Prostate gland (tissue), 2 donors: ENCODE measurements at regions not wholly inside any gene's neighbourhood (a gene's known extent, or its start where the extent isn't known, plus 50 kb on each side); places are given as distances from the start of the nearest gene placed in this dataset.
A peak's percentile ranks its signal among the peaks of the same experiment; 100 is the strongest.

Experiments used
- DNase-seq: peaks from one replicate; pipeline ENCODE4 v3.0.0-alpha.2; 2019; ENCODE audit warnings: low spot score
- H3K27ac ChIP-seq, 2 donors: fragments of 200-600 bp; sonication (generic); 2 replicates each; pipeline ENCODE4 v1.5.1; 2017 to 2019
- H3K27me3 ChIP-seq: fragments of 200-600 bp; sonication (generic); replicated peaks from 2 replicates; pipeline ENCODE4 v1.5.1; 2019; ENCODE audit not compliant: insufficient read depth
- H3K36me3 ChIP-seq, 2 donors: fragments of 200-600 bp; sonication (generic); 1 replicate in 1 of 2; 2 replicates in 1 of 2; pipeline versions ENCODE4 v1.5.1 to v1.8.1; 2017 to 2019
- H3K4me1 ChIP-seq: fragments of 200-600 bp; sonication (generic); replicated peaks from 2 replicates; pipeline ENCODE4 v1.5.1; 2019
- H3K4me3 ChIP-seq, 2 donors: fragments of 200-600 bp; sonication (generic); 2 replicates each; pipeline ENCODE4 v1.5.1; 2017 to 2019
- H3K9me3 ChIP-seq: fragments of 200-600 bp; sonication (generic); 2 replicates; pipeline ENCODE4 v1.5.1; 2017
- CTCF ChIP-seq, 4 experiments: fragments of 200-600 bp in 2 of 4; fragments of 450-650 bp in 2 of 4; sonication (generic) in 2 of 4; IDR thresholded peaks; 1 replicate in 3 of 4; 2 replicates in 1 of 4; pipeline ENCODE4 v1.5.1; 2016 to 2019; ENCODE audit warnings: antibody characterized with exemption in 4 of 4, mild to moderate bottlenecking in 2 of 4, moderate library complexity in 2 of 4
- POLR2A ChIP-seq: fragments of 450-650 bp; IDR thresholded peaks from one replicate; pipeline ENCODE4 v1.6.1; 2016; ENCODE audit warnings: antibody characterized with exemption, mild to moderate bottlenecking
- POLR2AphosphoS5 ChIP-seq: sonication (generic); formaldehyde crosslinking; IDR thresholded peaks from one replicate; pipeline ENCODE4 v1.6.1; 2017; ENCODE audit warnings: antibody characterized with exemption
- WGBS: methylation state at CpG from one replicate; pipeline ENCODE4 v1.1.5; 2018; 5-methylcytosine and 5-hydroxymethylcytosine counted together
- intact Hi-C: fragments of 100-400 bp; cut with DNase I; formaldehyde crosslinking; loops from one replicate; pipeline ENCODE4 v1.14.2; 2022

DNA sequence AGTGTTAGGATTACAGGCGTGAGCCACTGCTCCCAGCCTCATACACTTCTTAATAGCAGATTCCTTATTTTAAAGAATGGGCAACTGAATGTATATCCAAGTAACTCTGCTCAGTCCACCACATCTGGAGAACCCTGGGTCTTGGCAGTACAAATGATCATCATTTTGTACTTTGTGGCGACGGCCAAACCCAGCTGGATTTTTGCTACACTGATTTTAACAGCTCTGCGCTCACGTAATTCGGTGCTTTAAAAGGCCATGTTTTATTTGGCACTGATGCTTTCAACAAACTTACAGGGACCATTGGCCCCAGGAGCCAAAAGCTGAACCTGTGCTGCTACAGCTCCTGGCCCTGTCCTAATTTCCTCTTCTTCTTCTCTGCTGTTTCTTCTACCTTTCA, 60.8 kb upstream of the PDE3B start:
- Histone ChIP-seq H3K27me3 (no peaks in the 10 kb centered on the region), H3K36me3 (no peaks in the 10 kb centered on the region), H3K4me3 (no peak overlapping the region), H3K27ac (peak overlapping the region in 1 of 2 donors; percentile 1), H3K9me3 (no peaks in the 10 kb centered on the region), H3K4me1 (no peaks in the 10 kb centered on the region)
- WGBS, result 71% methylated on average over 6 of the region's 6 CpGs
- TF ChIP-seq POLR2AphosphoS5 (no peak), POLR2A (no peak), CTCF (IDR thresholded peaks at IDR 0.05) (no peak)
- no peak for DNase-seq
- intact Hi-C loops, result no loop called here

GRCh38 chr11:14583252-14584034, 60.2 kb upstream of the PDE3B start:
- Histone ChIP-seq H3K27me3 (no peaks in the 10 kb centered on the region), H3K4me3 (no peak overlapping the region), H3K9me3 (no peaks in the 10 kb centered on the region), H3K4me1 (no peaks in the 10 kb centered on the region), H3K27ac (peak overlapping the region in 1 of 2 donors; percentile 1), H3K36me3 (no peaks in the 10 kb centered on the region)
- DNase-seq, result no peak
- TF ChIP-seq POLR2A (no peak), POLR2AphosphoS5 (no peak), CTCF (IDR thresholded peaks at IDR 0.05) (no peak)
- WGBS, result 46% methylated on average over 8 of the region's 8 CpGs
- intact Hi-C loops, result no loop called here

DNA sequence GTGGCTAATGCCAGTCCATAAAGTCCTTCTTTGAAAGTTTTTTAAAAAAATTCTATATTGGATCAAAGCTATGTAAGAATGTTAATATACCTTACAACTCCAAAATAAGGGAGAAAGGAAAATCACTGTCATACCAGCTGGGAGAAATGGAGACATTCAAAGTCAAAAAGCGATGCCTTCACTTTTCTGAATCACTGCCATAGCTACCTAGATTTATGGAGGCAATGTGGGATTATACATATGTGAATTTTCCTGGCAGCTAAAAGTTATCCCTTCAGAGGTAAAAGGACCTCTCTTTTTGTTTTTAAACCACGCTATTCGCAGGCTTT, 59.6 kb upstream of the PDE3B start:
- Histone ChIP-seq H3K4me1 (no peaks in the 10 kb centered on the region), H3K9me3 (no peaks in the 10 kb centered on the region), H3K36me3 (no peaks in the 10 kb centered on the region), H3K27ac (no peak overlapping the region), H3K27me3 (no peaks in the 10 kb centered on the region), H3K4me3 (no peak overlapping the region)
- TF ChIP-seq POLR2AphosphoS5, result no peak
- TF ChIP-seq POLR2A, result no peak
- TF ChIP-seq CTCF (IDR thresholded peaks at IDR 0.05), result no peak
- DNase-seq, result no peak
- WGBS, result 91% methylated on average over 3 of the region's 3 CpGs
- intact Hi-C loops, result no loop called here

DNA sequence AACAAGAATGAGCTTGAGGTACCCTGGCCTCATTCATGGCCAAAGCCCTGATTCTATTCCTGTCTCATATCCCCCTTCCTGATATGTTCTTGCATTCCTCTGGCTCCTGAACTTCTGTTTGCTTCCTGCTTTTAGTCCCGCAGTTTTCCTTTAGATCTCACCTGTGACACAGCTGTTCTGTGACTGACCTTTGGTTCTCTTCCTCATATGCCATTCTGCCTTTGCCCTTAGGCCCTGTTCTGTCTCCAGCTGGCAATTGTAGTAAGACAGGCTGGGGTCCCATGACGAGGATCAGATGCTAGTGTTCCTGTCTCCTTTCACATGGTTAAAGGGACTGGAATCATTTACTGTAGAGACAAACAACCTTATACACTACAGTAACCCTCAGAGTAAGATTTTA, 59.0 kb upstream of the PDE3B start:
- no peak overlapping the region for H3K27ac ChIP-seq
- no peak overlapping the region for H3K4me3 ChIP-seq
- no peaks in the 10 kb centered on the region for H3K4me1 ChIP-seq
- WGBS, result 50% methylated on average over 2 of the region's 2 CpGs
- H3K36me3 ChIP-seq, result no peaks in the 10 kb centered on the region
- H3K9me3 ChIP-seq, result no peaks in the 10 kb centered on the region
- no peak for DNase-seq
- TF ChIP-seq POLR2AphosphoS5, result no peak
- no peak for TF ChIP-seq POLR2A
- TF ChIP-seq CTCF (IDR thresholded peaks at IDR 0.05), result no peak
- intact Hi-C loops, result no loop called here
- H3K27me3 ChIP-seq, result no peaks in the 10 kb centered on the region

DNA sequence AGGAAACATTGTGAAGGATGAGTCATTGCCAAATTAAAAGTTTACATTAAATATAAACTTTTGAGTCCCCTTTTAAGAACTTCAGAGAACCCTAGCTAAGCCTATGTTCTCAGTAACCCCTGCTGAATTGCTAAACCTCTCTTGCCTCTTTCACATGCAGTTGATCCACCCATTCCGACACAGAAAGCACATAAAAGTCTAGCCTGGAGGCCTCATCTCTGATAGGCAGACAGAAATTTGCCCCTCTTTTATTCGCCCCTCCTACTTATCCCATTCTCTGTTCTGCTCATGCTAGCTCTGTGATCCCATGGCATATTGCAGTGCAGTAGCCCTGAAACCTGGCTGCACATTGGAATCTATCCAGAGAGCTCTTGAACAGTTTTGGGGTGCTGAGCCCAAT, 58.2 kb upstream of the PDE3B start:
- Histone ChIP-seq H3K4me1 (no peaks in the 10 kb centered on the region), H3K4me3 (no peak overlapping the region), H3K27me3 (no peaks in the 10 kb centered on the region), H3K9me3 (no peaks in the 10 kb centered on the region), H3K36me3 (no peaks in the 10 kb centered on the region), H3K27ac (no peak overlapping the region)
- no peak for DNase-seq
- WGBS, result 74% methylated on average over 2 of the region's 2 CpGs
- TF ChIP-seq CTCF (IDR thresholded peaks at IDR 0.05), result no peak
- TF ChIP-seq POLR2A, result no peak
- TF ChIP-seq POLR2AphosphoS5, result no peak
- intact Hi-C loops, result no loop called here
